ENCODE measurements at regions not wholly inside any gene's neighbourhood (a gene's known extent, or its start where the extent isn't known, plus 50 kb on each side); places are given as distances from the start of the nearest gene placed in this dataset.

- TF ChIP-seq TEAD4 (IDR thresholded peaks at IDR 0.05) (no peak), TCF12 (IDR thresholded peaks at IDR 0.05; ENCODE audit: low read depth) (no peak), FOXM1 (IDR thresholded peaks at IDR 0.05; ENCODE audit: borderline replicate concordance, low read depth) (no peak)
These were observed 1130.4 kb downstream of the CDH8 start for GRCh38 chr16:60905811-60906210.

- TF ChIP-seq FOXM1 (IDR thresholded peaks at IDR 0.05; ENCODE audit: borderline replicate concordance, low read depth) (no peak), ZBTB7A (IDR thresholded peaks at IDR 0.05; ENCODE audit: low read depth) (no peak), MAX (IDR thresholded peaks at IDR 0.05) (no peak), REST (IDR thresholded peaks at IDR 0.05; ENCODE audit: low read depth) (no peak), EGR1 (IDR thresholded peaks at IDR 0.05) (no peak), TAF1 (IDR thresholded peaks at IDR 0.05; ENCODE audit: low read depth) (no peak), TEAD4 (IDR thresholded peaks at IDR 0.05) (no peak), RAD21 (IDR thresholded peaks at IDR 0.05; ENCODE audit: low read depth) (no peak), CEBPB (IDR thresholded peaks at IDR 0.05) (no peak), EP300 (IDR thresholded peaks at IDR 0.05; ENCODE audit: borderline replicate concordance) (no peak), USF1 (IDR thresholded peaks at IDR 0.05) (no peak), YY1 (IDR thresholded peaks at IDR 0.05; ENCODE audit: low read depth) (no peak), CREB1 (IDR thresholded peaks at IDR 0.05; ENCODE audit: low read depth) (no peak), NFIC (IDR thresholded peaks at IDR 0.05) (no peak)
These were observed 1134.1 kb downstream of the CDH8 start for GRCh38 chr16:60902114-60902513.

DNA sequence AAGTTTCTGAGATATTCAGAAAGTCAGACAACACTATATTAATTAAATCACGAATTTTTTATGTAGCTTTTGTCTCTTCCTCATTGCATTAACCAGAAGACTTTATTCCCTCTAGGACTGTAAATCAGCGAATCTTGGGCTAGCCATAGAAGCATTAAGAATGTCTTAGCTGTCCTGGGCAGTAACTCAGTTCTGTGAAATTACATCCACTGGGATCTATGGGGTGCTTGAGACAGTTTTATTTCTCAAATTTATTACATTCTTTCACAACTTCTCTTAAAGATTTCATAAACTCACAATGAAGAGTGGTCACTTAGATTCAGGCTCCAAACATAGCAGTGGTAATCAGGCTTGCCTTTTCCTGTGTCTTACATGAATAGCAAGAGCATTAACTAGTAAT lies 1153.4 kb downstream of the CDH8 start:
- TF ChIP-seq USF1 (IDR thresholded peaks at IDR 0.05) (no peak), ZBTB7A (IDR thresholded peaks at IDR 0.05; ENCODE audit: low read depth) (no peak), NFIC (IDR thresholded peaks at IDR 0.05) (no peak), REST (IDR thresholded peaks at IDR 0.05; ENCODE audit: low read depth) (no peak), MAX (IDR thresholded peaks at IDR 0.05) (no peak), YY1 (IDR thresholded peaks at IDR 0.05; ENCODE audit: low read depth) (no peak), TAF1 (IDR thresholded peaks at IDR 0.05; ENCODE audit: low read depth) (no peak), TEAD4 (IDR thresholded peaks at IDR 0.05) (no peak)

- no peak for TF ChIP-seq TCF12 (IDR thresholded peaks at IDR 0.05; ENCODE audit: low read depth)
- no peak for TF ChIP-seq CEBPB (IDR thresholded peaks at IDR 0.05)
- TF ChIP-seq TEAD4 (IDR thresholded peaks at IDR 0.05) = no peak
- TF ChIP-seq NFIC (IDR thresholded peaks at IDR 0.05) = no peak
- TF ChIP-seq MAX (IDR thresholded peaks at IDR 0.05) = no peak
- no peak for TF ChIP-seq TAF1 (IDR thresholded peaks at IDR 0.05; ENCODE audit: low read depth)
- TF ChIP-seq EGR1 (IDR thresholded peaks at IDR 0.05) = no peak
- TF ChIP-seq USF1 (IDR thresholded peaks at IDR 0.05) = no peak
- TF ChIP-seq YY1 (IDR thresholded peaks at IDR 0.05; ENCODE audit: low read depth) = no peak
These were observed 1183.6 kb downstream of the CDH8 start for GRCh38 chr16:60852635-60853034.

GRCh38 chr16:60821661-60822060 lies 1214.6 kb downstream of the CDH8 start:
- TF ChIP-seq TEAD4 (IDR thresholded peaks at IDR 0.05) (no peak), EGR1 (IDR thresholded peaks at IDR 0.05) (no peak), TCF12 (IDR thresholded peaks at IDR 0.05; ENCODE audit: low read depth) (no peak), NFIC (IDR thresholded peaks at IDR 0.05) (no peak), EP300 (IDR thresholded peaks at IDR 0.05; ENCODE audit: borderline replicate concordance) (no peak), MAX (IDR thresholded peaks at IDR 0.05) (no peak), REST (IDR thresholded peaks at IDR 0.05; ENCODE audit: low read depth) (no peak), CEBPB (IDR thresholded peaks at IDR 0.05) (no peak), RAD21 (IDR thresholded peaks at IDR 0.05; ENCODE audit: low read depth) (no peak), USF1 (IDR thresholded peaks at IDR 0.05) (no peak)
